SW480 (cell line): ENCODE measurements at regions not wholly inside any gene's neighbourhood (a gene's known extent, or its start where the extent isn't known, plus 50 kb on each side); places are given as distances from the start of the nearest gene placed in this dataset.

ENCODE experiments used
- DNase-seq: peaks from one replicate; pipeline ENCODE4 v3.0.0-alpha.2; 2016; ENCODE audit warnings: low spot score

DNA sequence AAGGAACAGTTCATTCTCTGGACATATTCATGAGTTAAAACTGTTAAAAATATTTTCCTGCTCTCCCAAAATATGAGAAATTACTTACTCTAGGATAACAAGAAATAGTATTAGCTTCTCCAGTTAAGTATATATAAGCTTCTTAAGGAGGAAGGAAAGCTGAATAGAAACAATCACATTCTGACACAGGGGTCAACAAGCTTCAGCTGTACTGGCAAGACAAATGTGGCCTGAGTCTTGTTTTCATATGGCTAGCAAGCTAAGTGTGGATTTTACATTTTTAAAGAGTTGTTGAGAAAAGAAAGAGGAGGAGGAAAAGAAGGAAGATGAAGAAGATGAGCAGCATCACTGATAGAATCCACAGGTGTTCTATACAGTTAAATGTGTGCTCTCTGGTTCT, 313.8 kb downstream of the ZPLD1 start:
- no peak for DNase-seq

DNA sequence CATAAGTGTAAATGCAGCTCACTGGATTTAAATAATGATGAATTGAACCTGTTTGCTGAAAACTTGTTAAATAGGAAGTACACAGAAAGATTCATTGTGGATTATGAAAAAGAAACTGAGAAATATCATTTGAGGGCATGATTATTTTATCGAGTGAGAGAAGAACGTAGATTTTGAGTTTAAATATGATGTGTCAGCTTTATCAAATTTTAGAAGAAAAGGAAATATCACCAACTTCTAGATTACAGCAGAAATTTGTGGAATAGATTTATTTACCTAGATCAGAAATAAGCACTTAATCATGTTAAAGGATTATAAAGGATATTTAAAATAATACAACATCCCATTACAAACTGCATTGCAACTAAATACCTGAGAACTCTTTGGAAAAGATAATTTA, 315.5 kb downstream of the ZPLD1 start:
- no peak for DNase-seq

DNA sequence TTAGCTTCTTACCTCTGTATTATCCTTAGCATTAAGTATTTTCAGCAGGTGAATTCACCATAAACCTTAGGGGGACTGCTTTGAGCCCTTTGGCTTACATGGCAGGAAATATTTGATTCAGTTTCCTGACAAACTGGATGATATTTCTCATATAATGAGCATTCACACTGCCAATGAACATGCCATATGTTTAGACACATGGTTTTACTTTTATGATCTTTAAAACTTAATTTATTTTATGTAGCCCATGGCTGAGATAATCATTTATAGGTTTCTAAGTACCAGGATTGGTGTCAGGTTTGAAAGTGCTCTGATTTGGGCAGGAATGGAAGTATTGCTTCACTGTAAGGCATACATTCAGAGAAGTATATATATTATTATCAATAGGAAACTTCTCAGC, 319.1 kb downstream of the ZPLD1 start:
- DNase-seq = no peak

DNA sequence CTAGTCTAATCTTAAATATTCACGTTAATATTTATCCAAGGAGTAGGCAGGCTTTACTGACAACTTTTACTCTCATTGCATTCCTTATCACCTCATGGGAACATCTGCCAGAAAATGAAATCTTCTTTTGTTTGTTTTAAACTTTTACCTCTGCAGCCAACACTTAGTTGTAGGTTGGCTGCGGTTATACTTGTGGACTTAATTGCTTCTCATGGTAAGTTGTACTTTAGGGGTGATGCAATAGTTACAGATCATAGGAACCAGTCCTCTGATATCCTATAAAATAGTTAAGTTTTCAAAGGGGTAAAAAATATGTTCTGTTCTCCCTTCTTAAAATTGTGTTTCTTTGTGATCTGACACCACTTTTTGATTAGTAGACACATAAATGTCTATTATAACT, 321.9 kb downstream of the ZPLD1 start:
- peak; percentile 5 for DNase-seq

DNA sequence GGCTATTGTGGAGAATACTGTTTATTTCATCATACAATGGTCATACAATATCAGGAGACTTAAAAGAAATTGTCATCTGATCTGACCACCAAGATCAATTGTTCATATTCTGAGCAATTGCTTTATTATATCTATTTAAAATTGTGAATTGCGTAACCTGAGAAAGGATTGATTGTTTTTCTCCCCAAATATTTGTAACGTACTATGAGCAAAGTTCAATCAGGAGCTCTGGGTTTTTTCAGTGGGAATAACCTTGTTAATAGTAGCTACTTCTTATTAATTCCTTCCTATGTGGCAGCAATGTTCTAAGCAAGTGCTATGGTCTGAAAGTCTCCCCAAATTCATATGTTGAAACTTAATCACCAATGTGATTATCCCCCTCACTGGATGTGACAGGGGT, 323.1 kb downstream of the ZPLD1 start:
- DNase-seq = no peak

DNA sequence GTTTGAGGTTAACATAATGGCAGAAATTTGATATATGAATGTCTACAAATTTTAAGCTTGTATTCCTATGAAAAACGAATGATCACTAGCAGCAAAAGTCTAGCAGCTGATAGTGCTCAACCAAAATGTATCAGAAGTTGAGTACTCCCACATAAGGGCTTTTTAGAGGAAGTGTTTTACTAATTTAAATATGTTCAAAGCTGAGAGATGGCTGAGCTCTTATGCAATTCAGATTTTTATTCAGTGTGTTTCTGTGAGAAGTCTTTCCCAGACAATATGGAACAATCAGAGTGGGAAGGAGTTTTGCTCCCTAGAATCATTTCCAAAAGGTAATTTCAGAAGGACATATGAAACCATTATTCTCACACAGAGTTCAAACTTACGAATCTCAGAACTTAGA, 327.0 kb downstream of the ZPLD1 start:
- DNase-seq = no peak

DNA sequence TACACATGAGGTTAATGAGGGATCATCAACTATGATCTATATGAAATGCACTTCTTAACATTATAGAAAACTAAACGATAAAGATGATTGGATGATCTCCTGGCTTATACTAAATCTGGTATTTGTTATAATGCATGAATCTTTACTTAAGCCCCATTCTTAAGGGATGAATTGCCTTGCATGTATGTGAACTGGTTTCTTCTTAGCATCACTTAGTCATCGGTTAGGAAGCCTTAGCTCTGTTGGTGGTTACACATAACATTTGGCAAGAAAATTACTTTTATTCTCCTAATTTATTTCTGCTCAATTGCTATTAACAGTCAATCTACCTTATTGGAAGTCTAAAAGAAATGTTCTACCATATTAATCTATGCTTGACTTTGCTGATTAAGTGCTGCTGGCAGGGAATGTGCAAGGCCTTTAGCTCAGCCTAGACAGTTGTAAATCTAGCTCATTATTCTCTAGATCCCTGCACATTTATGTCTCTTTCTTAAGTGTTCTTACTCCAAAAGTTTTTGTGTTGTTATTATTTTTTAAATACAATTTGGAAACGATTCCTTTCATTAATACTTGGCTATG, 356.0 kb downstream of the ZPLD1 start:
- DNase-seq = no peak

DNA sequence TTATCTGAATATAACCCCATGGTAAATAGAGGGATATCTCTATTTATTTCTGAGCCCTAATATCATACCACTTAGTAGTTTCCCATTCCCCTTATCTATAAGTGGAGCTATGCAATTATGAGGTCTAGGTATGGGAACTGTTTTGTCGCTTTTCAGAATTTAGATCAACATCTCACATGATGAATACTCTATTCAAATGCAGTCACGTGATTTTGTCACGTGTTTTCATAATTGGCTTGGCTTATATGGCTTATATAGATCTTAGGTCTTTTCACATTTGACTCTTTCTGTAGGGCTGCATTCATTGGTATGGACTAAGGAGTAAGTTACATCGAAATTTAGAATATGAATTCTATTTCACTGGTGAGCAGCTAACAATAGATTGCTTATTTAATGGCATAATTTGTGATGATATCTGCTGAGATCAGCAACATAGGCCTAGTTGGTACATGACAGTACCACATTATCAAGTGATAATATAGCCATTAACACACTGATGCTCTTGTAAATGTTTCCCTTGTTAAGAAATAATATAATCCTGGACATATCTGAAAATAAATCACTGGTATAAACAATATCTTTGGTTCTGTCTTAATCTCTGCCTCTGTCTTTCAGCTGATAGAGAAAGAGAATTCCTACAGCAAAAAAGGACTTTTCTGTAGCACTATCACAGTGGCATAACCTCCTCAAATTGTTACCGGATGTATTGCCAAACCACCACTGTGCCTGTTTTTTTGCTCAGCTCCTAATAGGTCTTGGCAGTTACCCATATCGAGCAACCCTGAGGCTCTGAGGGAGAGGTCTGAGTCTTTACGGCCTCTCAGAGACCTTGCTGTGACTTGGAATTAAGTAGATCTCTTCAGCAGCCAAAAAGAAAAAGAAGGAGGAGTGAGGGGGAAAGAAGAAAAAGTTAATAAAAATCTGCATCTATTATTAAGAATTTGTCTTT, 357.1 kb downstream of the ZPLD1 start:
- DNase-seq = no peak

DNA sequence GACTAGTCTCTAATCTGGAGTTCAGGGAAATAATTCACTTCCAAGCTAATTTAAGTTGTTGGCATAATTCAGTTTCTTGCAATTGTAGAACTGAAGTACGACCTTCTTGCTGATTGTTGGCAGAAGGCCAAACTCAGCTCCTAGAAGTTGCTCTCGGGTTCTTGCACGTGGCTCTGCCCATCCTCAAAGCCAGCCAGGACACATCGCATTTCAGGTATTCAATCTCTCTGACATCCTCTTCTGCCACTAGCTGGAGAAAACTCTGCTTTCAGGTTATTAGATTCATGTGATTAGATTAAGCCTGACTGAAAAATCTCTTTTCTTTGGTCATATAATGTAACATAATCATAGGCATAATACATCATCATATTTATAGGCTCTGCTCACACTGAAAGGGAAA, 362.0 kb downstream of the ZPLD1 start:
- DNase-seq = no peak

DNA sequence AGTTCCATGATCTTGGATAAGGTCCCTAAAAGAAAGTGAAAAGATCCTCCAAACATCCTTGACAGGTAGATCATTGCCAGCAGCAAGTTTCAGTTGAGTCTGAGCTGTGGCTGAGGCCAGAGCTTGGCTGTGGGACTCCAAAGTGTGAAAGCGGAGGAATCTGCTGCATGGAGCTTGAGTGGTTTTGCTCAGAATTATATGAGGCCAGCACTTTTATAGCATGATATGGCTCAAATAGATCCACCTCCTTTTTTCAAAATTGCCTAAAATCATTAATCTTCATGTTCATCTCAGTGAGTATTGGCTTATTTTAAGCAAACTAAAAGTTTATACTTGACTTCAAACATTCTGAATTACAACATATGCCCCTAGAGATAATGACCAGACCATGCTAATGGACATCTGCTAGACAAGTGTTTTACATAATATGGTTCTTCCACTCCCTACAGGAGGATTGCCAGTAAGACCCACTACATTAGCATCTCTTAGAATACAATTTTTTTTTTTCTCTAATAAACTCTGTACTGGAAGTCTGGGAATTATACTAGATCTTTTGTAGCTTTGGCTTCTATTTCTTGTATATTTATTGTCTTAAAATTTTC, 368.1 kb downstream of the ZPLD1 start:
- DNase-seq = no peak

DNA sequence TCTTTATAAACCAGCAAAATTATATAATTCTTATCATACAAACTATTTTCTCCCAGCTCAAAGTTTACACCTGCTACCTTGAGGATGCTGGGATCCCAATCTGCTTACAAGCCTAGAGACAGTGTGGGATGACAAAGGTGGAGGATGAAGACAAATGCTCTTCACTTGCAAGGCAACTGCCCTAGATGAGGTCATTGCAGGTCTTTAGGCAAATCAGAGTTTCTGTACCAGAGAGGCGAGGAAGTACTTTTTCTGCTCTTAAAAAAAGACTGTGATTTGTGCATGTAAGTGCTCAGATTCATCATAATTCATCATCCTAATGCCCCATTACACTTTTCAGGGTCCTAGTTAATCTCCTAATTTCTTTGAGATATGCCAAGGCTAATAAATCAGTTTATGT, 376.1 kb downstream of the ZPLD1 start:
- DNase-seq = no peak

DNA sequence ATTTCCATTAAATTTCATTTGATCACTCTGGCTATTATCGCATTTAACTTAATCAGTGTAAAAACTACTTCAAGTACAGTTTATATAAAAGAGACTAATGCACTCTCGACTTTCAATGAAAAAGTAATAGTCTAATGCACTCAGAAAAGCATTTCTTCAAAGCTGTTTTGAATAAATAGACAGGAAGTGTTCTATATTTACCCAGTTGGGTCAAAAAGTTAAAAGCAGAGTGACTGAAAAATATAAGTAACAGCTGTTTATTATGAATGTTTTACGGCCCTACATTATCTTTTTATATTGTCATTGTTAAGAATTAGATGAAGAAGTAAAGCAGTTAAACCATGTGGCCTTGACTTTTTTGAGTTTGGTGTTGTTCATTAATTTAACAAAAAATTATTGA, 391.8 kb downstream of the ZPLD1 start:
- DNase-seq = no peak

DNA sequence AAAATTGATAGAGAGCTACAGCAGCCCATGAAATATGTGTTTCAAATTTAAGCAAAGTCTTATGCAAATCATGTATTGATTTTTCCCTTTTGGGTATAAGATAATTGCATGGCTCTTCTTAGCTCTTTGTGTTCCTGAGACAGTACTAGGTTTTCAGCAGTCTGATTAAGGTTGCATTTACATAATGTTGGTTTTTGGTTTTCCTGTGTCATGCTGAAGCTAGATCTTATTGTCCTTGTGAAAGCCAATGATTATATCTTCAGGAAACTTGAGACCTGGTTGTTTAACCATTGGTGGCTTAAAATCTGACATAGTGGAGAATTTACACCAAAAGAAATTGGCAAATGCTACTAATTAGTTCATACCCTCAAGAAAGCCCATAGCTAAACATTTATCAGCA, 392.6 kb downstream of the ZPLD1 start:
- no peak for DNase-seq

DNA sequence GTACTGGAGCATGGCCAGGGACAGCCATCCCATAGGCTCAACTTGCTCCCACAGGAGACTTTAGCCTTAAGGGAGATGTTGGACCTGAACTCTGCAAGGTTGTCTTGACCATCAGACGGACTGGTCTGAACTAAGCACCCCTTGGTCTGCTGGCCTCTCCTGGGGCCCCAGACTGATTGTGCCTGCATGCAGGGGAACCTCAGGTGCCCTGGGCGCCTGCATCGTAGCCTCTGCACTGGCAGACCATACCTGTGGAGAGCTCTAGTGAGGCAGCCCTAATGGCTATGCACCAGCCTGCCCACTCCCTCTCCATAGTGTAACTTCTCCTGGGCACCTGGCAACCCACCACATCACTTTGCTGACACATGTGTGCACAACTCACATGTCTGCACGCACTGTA, 395.6 kb downstream of the ZPLD1 start:
- DNase-seq = no peak

DNA sequence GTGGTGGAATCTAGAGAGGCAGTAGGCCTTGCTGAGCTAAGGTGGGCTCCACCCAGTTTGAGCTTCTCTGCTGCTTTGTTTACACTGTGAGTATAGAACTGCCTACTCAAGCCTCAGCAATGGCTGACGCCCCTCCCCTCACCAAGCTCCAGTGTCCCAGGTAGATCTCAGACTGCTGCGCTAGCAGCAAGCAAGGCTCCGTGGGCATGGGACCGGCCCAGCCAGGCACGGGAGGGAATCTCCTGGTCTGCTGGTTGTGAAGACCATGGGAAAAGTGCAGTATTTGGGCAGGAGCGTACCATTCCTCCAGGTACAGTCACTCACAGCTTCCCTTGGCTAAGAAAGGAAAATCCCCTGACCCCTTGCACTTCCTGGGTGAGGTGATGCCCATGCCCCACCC, 407.1 kb downstream of the ZPLD1 start:
- no peak for DNase-seq

DNA sequence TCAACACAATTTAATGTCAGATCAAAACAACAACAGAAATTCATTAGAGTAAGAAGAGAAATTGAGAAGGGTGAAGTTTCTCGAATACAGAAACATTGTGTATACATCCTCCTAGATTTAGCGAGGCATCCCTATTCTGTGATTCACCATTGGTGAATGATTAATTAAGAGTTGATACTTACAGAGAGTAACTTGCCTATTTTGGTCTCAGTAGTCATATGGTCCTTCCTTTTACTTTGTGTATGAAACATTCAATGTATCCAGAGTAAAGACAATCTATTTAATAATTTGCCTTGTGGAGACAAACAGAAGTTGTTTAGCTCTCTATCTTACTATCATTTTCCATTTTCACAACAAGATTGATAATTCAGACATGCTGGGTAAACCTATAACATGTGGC, 432.0 kb downstream of the ZPLD1 start:
- no peak for DNase-seq

DNA sequence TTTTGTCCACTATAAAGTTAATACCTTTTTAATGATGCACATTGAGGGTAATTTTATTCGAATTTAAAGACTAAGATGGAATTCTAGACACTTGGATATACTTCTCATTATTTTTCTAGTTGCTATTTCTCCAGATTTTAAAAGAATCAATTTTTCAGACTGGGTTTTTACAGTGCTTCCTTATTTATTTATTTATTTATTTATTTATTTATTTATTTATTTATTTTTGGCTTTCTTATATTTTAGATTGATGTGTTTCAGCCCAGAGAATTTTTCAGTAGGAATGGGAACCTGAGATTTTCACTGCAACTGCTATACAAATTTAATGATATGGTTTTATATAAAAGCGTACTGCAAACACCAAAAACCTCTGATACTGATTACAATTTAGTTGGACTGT, 448.7 kb downstream of the ZPLD1 start:
- no peak for DNase-seq

DNA sequence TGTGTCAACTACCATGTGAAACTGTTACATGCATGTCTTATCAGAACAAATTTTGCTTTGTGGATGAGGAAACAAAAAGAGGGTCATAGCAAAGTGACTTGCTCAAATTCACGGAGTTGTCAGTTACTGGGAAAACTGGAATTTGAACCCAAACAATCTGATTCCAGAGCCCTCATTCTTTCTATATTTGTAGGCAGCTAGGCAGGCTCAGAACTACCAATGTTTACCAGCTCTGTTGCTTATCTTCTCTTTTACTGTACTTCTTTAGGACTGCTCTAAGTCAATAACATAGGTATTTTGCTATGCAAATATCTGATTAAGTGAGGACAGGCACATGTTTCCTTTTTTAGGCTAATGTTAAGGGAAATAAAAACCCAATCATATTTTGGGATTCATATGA, 450.5 kb downstream of the ZPLD1 start:
- no peak for DNase-seq

DNA sequence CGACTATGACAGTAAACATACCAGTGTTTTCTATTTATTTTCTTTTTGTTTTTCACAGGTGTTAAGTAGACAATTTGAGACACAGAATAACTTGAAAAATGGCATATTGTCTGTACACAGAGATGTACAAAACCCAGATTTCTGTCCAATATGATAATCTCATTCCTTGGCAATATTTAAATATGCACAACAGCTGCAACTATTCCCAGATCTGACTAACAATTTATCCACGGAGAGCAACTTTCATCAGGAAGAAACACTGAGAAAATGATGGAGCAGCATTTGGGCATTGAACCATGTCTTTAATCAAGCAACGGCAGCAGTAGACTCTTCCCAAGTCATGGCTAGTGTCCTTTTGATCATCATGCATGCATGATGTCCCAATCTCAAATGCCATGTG, 452.6 kb downstream of the ZPLD1 start:
- no peak for DNase-seq

DNA sequence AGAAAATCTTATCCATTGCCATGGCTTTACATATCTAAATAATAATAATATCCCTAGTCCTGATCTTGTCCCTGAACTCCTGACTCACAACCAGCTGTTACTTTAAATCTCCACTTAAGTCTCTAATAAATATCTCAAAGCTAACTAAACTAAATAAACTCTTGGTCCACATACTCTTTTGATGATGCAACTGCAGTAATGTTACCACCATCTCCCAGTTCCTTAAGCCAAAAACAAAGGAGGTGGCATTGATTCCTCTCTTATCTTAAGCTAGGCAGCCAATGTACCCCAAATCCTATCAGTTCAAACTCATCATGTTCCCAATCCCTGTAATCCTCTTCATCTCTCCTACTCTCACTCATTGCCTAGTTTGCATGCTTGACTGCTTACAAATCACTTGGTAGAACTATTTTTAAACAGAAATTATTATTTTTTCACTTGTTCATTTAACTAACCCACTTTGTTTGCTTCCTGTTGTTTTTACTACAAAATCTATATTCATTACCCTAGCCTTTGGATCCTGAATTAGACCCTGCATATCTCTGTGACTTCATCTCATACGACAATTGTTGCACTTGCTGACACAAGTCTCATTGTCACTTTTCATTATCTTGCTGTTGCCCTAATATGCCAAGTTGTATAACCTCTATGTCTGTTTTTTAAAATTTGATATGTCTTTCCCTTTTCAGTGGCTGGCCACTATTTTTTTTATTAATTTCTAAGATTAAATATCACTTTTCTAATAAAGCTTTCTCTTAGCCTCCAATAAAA, 462.2 kb downstream of the ZPLD1 start:
- no peak for DNase-seq

DNA sequence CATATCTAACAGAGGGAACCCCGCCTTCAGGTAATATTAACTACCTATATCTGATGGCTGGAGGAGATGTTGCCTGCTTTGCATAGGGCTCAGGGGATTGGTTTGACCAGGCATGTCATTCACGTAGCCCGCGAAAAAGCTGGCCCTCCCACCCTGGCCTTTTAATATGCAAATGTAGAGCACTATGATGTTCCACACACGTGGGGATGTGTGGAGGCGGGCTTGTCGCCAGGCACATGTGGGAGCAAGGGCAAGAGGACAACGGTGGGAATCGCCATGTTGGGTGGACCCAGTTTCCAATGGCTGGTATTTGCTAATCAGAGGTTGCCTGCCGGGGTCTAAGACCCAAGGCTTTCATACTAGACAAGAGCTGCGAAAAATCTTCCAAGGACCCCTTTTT, 469.8 kb downstream of the ZPLD1 start:
- no peak for DNase-seq

DNA sequence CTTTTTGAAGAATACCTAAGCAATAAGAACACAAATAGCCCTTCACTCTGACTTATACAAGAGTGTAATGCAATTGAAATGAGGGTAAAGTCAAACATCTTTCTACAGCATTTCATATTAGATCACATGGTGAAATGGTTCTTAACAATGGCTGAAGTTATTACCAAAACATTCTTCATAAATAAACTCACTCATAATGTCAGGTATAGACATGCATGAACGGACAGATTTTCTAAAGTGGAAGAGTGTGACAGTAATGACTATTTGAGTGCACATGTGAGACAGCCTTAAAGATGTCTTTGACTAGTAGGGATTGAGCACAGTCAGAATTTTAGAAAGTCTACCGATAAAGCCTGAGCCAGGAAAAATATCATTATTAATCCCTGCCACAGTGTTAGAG, 471.0 kb downstream of the ZPLD1 start:
- DNase-seq = no peak

DNA sequence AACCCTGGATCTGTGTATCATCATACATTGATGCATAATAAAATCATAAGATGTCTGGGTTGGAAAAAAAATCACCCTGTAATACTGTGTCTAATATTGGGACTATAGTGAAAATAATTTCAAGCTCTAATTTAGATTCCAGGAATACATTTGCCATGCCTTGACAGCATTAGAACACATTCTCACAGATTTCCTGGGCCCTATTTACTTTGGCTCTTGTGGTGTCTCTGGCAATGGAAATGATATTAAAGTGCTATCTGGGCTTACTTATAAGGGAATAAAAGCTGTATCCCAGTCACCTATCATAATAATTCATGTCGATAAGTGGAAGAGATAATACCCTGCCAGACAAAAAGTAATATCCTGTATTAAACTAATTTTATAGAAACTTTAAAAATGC, 472.0 kb downstream of the ZPLD1 start:
- no peak for DNase-seq
